ENCODE measurements at regions not wholly inside any gene's neighbourhood (a gene's known extent, or its start where the extent isn't known, plus 50 kb on each side); places are given as distances from the start of the nearest gene placed in this dataset.

DNA sequence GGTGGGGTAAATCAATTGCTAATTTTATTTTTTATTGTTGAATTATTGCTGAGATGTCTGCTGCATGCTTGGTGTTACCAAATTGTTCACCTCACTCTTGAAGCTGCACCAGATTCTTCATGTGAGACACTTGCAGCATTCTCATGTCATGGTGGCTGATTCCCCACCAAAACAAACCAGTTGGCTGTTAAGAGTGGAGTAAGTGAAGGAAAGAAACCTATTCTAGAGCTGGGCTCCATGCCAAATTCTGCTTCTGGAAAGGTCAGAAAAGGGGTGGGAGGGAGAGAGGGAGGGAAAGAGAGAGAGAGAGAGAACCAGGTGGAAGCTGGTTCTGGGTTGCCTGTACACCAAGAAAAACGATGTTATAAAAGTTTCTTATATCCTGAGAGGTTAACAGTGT, 317.5 kb upstream of the THRB start:
- no peak overlapping the region for H3K4me3 ChIP-seq (ENCODE audit: control insufficient read depth, low read depth, low read length)
- TF ChIP-seq, protein P1, sequence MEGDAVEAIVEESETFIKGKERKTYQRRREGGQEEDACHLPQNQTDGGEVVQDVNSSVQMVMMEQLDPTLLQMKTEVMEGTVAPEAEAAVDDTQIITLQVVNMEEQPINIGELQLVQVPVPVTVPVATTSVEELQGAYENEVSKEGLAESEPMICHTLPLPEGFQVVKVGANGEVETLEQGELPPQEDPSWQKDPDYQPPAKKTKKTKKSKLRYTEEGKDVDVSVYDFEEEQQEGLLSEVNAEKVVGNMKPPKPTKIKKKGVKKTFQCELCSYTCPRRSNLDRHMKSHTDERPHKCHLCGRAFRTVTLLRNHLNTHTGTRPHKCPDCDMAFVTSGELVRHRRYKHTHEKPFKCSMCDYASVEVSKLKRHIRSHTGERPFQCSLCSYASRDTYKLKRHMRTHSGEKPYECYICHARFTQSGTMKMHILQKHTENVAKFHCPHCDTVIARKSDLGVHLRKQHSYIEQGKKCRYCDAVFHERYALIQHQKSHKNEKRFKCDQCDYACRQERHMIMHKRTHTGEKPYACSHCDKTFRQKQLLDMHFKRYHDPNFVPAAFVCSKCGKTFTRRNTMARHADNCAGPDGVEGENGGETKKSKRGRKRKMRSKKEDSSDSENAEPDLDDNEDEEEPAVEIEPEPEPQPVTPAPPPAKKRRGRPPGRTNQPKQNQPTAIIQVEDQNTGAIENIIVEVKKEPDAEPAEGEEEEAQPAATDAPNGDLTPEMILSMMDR (conservative IDR thresholded peaks at IDR 0.05; ENCODE audit: control insufficient read depth, insufficient read depth, low read depth, low read length): no peak
- DNase-seq (ENCODE audit: low read depth): no peak

DNA sequence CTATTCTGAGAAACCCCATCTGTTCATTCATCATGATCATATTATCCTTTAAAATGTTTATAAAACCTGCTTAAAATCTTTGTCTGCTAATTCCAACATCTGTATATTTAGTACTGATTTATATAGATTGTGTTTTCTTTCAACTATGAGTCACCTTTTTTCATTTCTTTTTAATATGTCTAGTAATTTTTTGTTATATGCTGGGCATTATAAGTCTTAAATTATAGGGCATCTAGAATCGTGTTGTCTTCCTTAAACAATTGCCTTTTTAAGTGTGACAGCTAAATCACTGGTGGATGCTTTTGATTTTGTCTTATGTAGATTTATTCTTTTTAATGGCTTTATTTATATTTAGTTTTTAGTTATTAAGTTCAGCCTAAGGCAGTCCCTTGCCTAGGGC, 323.4 kb upstream of the THRB start:
- TF ChIP-seq, protein P1 (conservative IDR thresholded peaks at IDR 0.05; ENCODE audit: control insufficient read depth, insufficient read depth, low read depth, low read length): no peak
- DNase-seq (ENCODE audit: low read depth): no peak
- H3K4me3 ChIP-seq (ENCODE audit: control insufficient read depth, low read depth, low read length): no peak overlapping the region

DNA sequence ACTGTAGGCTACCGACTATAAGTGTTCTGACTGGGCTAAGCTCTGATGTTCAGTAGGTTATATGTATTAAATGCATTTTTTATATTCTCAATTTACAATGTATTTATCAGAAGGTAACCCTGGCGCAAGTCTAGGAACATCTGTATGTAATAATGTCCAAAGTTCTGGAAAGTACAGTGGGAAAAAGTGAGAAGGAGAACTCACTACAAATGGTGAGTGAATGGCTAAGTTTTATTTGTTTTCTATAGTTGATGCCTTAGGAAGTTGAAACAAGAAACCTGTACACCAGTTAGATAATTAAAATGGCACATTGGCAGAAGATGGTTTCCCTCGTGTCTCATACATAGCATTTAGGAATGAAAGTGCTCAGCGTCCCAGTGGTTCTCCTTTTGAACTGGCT, 333.4 kb upstream of the THRB start:
- DNase-seq (ENCODE audit: low read depth): no peak
- TF ChIP-seq, protein P1 (conservative IDR thresholded peaks at IDR 0.05; ENCODE audit: control insufficient read depth, insufficient read depth, low read depth, low read length): no peak
- no peak overlapping the region for H3K4me3 ChIP-seq (ENCODE audit: control insufficient read depth, low read depth, low read length)

DNA sequence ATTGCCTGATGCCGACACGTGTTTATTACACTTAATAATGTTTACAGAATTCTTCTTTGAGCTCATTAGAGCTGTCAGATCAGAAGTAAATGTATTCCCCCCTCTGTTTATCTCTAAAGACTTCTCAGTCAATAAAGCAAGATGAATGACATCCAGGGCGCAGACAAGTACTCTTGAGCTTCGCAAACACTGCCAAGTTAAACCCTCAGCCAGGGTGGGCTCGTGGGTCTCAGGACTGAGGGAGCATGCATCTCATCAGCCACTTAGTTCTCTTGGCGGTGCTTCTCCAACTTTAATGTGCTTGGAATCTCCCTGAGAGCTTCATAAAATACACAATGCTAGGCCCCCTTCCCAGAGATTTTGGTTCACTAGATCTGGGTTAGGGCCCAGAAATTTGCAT, 333.9 kb upstream of the THRB start:
- no peak overlapping the region for H3K4me3 ChIP-seq (ENCODE audit: control insufficient read depth, low read depth, low read length)
- DNase-seq (ENCODE audit: low read depth): no peak
- TF ChIP-seq, protein P1 (conservative IDR thresholded peaks at IDR 0.05; ENCODE audit: control insufficient read depth, insufficient read depth, low read depth, low read length): no peak

- H3K4me3 ChIP-seq (ENCODE audit: control insufficient read depth, low read depth, low read length): no peak overlapping the region
- DNase-seq (ENCODE audit: low read depth): no peak
- TF ChIP-seq, protein P1 (conservative IDR thresholded peaks at IDR 0.05; ENCODE audit: control insufficient read depth, insufficient read depth, low read depth, low read length): no peak
Observed at GRCh38 chr3:24829011-24829581, 334.4 kb upstream of the THRB start.

- TF ChIP-seq, protein P1 (conservative IDR thresholded peaks at IDR 0.05; ENCODE audit: control insufficient read depth, insufficient read depth, low read depth, low read length): no peak
- no peak for DNase-seq (ENCODE audit: low read depth)
- H3K4me3 ChIP-seq (ENCODE audit: control insufficient read depth, low read depth, low read length): peak overlapping the region; percentile 17
Observed at GRCh38 chr3:24829629-24830229, 335.1 kb upstream of the THRB start.
